ENCODE measurements at regions not wholly inside any gene's neighbourhood (a gene's known extent, or its start where the extent isn't known, plus 50 kb on each side); places are given as distances from the start of the nearest gene placed in this dataset.

GRCh38 chrX:106401965-106402559 is 209.7 kb upstream of the RADX start:
- no peak overlapping the region for H3K4me3 Mint-ChIP-seq
- no peaks in the 10 kb centered on the region for H3K4me1 Mint-ChIP-seq
- Histone ChIP-seq H3K36me3 (ENCODE audit: control insufficient read depth in 2 of 3, insufficient read depth in 3 of 3, low read length in 3 of 3) (no peaks in the 10 kb centered on the region), H3K27me3 (ENCODE audit: control insufficient read depth in 2 of 2, insufficient read depth in 2 of 2, low read length in 2 of 2) (no peaks in the 10 kb centered on the region), H3K27ac (ENCODE audit: low read depth, low read length) (no peak overlapping the region), H3K9me3 (ENCODE audit: control insufficient read depth in 2 of 3, low read length in 3 of 3) (no peaks in the 10 kb centered on the region), H3K4me1 (ENCODE audit: control insufficient read depth in 2 of 2, insufficient read depth in 2 of 2, low read length in 2 of 2) (no peaks in the 10 kb centered on the region), H3K4me3 (ENCODE audit: low read length) (no peak overlapping the region)
- ChIA-PET CTCF (no interaction called here), POLR2A (no interaction called here)
- ATAC-seq (no peak), DNase-seq (no peak)
- no peaks in the 10 kb centered on the region for H3K36me3 Mint-ChIP-seq
- no peaks in the 10 kb centered on the region for H3K27me3 Mint-ChIP-seq
- H3K9me3 Mint-ChIP-seq, result no peaks in the 10 kb centered on the region
- H3K27ac Mint-ChIP-seq, result no peak overlapping the region
- intact Hi-C loops (cut with micrococcal nuclease), result no loop called here

- Mint-ChIP-seq H3K4me3 (no peak overlapping the region), H3K9me3 (no peaks in the 10 kb centered on the region), H3K27me3 (peaks cover 0 to 3% (median 0%) of the 10 kb centered on the region in 5 donors), H3K36me3 (no peaks in the 10 kb centered on the region), H3K27ac (no peak overlapping the region), H3K4me1 (no peaks in the 10 kb centered on the region)
- intact Hi-C loops (cut with micrococcal nuclease), result no loop called here
- Histone ChIP-seq H3K9me3 (ENCODE audit: control insufficient read depth in 2 of 3, low read length in 3 of 3) (no peaks in the 10 kb centered on the region), H3K27me3 (ENCODE audit: control insufficient read depth in 2 of 2, insufficient read depth in 2 of 2, low read length in 2 of 2) (no peaks in the 10 kb centered on the region), H3K36me3 (ENCODE audit: control insufficient read depth in 2 of 3, insufficient read depth in 3 of 3, low read length in 3 of 3) (no peaks in the 10 kb centered on the region), H3K4me3 (ENCODE audit: low read length) (no peak overlapping the region), H3K27ac (ENCODE audit: low read depth, low read length) (no peak overlapping the region), H3K4me1 (ENCODE audit: control insufficient read depth in 2 of 2, insufficient read depth in 2 of 2, low read length in 2 of 2) (no peaks in the 10 kb centered on the region)
- DNase-seq (no peak), ATAC-seq (no peak)
- ChIA-PET POLR2A (no interaction called here), CTCF (no interaction called here)
These were observed 207.3 kb upstream of the RADX start for GRCh38 chrX:106404512-106404911.

DNA sequence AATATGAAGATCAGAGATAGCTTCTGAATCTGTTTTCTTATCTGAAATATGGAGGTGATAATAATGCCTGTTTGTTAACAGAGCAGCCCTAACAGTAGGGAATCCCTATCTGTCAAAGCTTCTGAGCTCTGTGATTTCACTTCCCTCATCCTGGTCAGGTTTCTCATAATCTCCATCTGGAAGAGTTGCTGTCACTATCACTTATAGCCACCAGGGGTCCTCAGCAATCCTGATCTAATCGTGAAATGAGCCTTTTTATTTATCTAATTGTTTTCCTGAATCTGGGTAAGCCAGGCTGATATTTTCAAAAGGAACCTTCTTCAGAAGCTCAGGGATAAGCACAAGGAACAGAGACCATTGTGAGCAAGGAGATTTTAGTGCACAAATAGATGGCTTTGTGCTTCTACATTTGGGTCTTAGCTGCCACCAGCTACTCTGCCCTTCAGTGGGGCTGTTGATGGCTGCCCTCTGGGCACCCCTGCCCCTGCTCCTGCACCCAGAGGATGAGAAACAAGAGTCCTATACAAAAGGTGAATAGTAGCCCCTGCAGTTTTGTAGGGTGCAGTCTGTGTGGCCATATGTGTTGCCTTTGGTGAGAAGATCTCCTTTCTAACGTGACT is 196.4 kb upstream of the RADX start:
- no peaks in the 10 kb centered on the region for H3K36me3 Mint-ChIP-seq
- ChIA-PET CTCF (interaction anchor here (1.3 kb wide), 1 partner anchor 65 kb away, joined by 4 read pairs; no protein-coding TSS in a partner anchor), POLR2A (no interaction called here)
- H3K27ac ChIP-seq (ENCODE audit: low read depth, low read length), result no peak overlapping the region
- H3K4me1 ChIP-seq (ENCODE audit: control insufficient read depth in 2 of 2, insufficient read depth in 2 of 2, low read length in 2 of 2), result no peaks in the 10 kb centered on the region
- H3K4me3 Mint-ChIP-seq, result no peak overlapping the region
- no peaks in the 10 kb centered on the region for H3K9me3 Mint-ChIP-seq
- H3K9me3 ChIP-seq (ENCODE audit: control insufficient read depth in 2 of 3, low read length in 3 of 3), result no peaks in the 10 kb centered on the region
- intact Hi-C loops (cut with micrococcal nuclease), result loop anchor here (1.0 to 5.0 kb wide), 2 partner anchors 207 to 376 kb away; no protein-coding TSS in a partner anchor
- H3K4me3 ChIP-seq (ENCODE audit: low read length), result no peak overlapping the region
- no peaks in the 10 kb centered on the region for H3K27me3 Mint-ChIP-seq
- peak in 3 of 9 donors; percentile 4 to 17 (median 12) for DNase-seq
- H3K27ac Mint-ChIP-seq, result no peak overlapping the region
- no peak for ATAC-seq
- H3K36me3 ChIP-seq (ENCODE audit: control insufficient read depth in 2 of 3, insufficient read depth in 3 of 3, low read length in 3 of 3), result no peaks in the 10 kb centered on the region
- H3K27me3 ChIP-seq (ENCODE audit: control insufficient read depth in 2 of 2, insufficient read depth in 2 of 2, low read length in 2 of 2), result no peaks in the 10 kb centered on the region
- no peaks in the 10 kb centered on the region for H3K4me1 Mint-ChIP-seq

GRCh38 chrX:106436691-106437090 is 175.1 kb upstream of the RADX start:
- ChIA-PET CTCF (no interaction called here), POLR2A (no interaction called here)
- peaks cover 0 to 19% (median 5%) of the 10 kb centered on the region in 5 donors for H3K27me3 Mint-ChIP-seq
- no peak overlapping the region for H3K27ac ChIP-seq (ENCODE audit: low read depth, low read length)
- intact Hi-C loops (cut with micrococcal nuclease), result no loop called here
- ATAC-seq (no peak), DNase-seq (no peak)
- no peaks in the 10 kb centered on the region for H3K36me3 Mint-ChIP-seq
- H3K9me3 ChIP-seq (ENCODE audit: control insufficient read depth in 2 of 3, low read length in 3 of 3), result no peaks in the 10 kb centered on the region
- no peaks in the 10 kb centered on the region for H3K36me3 ChIP-seq (ENCODE audit: control insufficient read depth in 2 of 3, insufficient read depth in 3 of 3, low read length in 3 of 3)
- no peaks in the 10 kb centered on the region for H3K4me1 ChIP-seq (ENCODE audit: control insufficient read depth in 2 of 2, insufficient read depth in 2 of 2, low read length in 2 of 2)
- H3K4me3 ChIP-seq (ENCODE audit: low read length), result no peak overlapping the region
- H3K4me1 Mint-ChIP-seq, result no peaks in the 10 kb centered on the region
- no peaks in the 10 kb centered on the region for H3K27me3 ChIP-seq (ENCODE audit: control insufficient read depth in 2 of 2, insufficient read depth in 2 of 2, low read length in 2 of 2)
- H3K27ac Mint-ChIP-seq, result no peak overlapping the region
- no peak overlapping the region for H3K4me3 Mint-ChIP-seq
- no peaks in the 10 kb centered on the region for H3K9me3 Mint-ChIP-seq

- no peaks in the 10 kb centered on the region for H3K4me1 Mint-ChIP-seq
- Histone ChIP-seq H3K27me3 (ENCODE audit: control insufficient read depth in 2 of 2, insufficient read depth in 2 of 2, low read length in 2 of 2) (no peaks in the 10 kb centered on the region), H3K4me1 (ENCODE audit: control insufficient read depth in 2 of 2, insufficient read depth in 2 of 2, low read length in 2 of 2) (no peaks in the 10 kb centered on the region), H3K36me3 (ENCODE audit: control insufficient read depth in 2 of 3, insufficient read depth in 3 of 3, low read length in 3 of 3) (no peaks in the 10 kb centered on the region), H3K4me3 (ENCODE audit: low read length) (no peak overlapping the region), H3K27ac (ENCODE audit: low read depth, low read length) (no peak overlapping the region), H3K9me3 (ENCODE audit: control insufficient read depth in 2 of 3, low read length in 3 of 3) (no peaks in the 10 kb centered on the region)
- H3K4me3 Mint-ChIP-seq, result no peak overlapping the region
- DNase-seq, result no peak
- peaks cover 0 to 14% (median 0%) of the 10 kb centered on the region in 5 donors for H3K27me3 Mint-ChIP-seq
- ChIA-PET POLR2A (no interaction called here), CTCF (no interaction called here)
- no peak for ATAC-seq
- H3K9me3 Mint-ChIP-seq, result no peaks in the 10 kb centered on the region
- H3K27ac Mint-ChIP-seq, result no peak overlapping the region
- intact Hi-C loops (cut with micrococcal nuclease), result no loop called here
- H3K36me3 Mint-ChIP-seq, result no peaks in the 10 kb centered on the region
These were observed 174.4 kb upstream of the RADX start for GRCh38 chrX:106437407-106437806.

DNA sequence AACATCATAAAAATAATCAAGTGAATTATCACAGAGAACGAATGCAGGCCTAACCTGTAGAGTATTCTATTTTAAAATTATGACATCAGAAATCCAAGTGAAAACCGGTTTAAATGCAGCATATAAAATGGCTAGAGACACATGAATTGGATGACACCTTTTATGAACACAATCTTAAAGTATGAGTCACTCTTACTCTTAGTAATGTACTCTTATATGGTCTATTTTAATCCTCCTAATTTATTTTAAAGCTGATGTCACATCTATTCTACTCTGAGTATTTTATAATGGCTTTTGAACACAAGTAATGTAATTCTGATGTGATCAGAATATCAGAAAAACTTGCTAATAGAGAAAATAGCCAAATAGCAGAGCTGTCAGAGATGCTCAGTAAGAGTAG is 161.4 kb upstream of the RADX start:
- DNase-seq (no peak), ATAC-seq (no peak)
- no peaks in the 10 kb centered on the region for H3K9me3 ChIP-seq (ENCODE audit: control insufficient read depth in 2 of 3, low read length in 3 of 3)
- H3K9me3 Mint-ChIP-seq, result peaks cover 0 to 2% (median 0%) of the 10 kb centered on the region in 11 donors
- no peaks in the 10 kb centered on the region for H3K36me3 Mint-ChIP-seq
- CTCF ChIA-PET, result no interaction called here
- H3K27me3 ChIP-seq (ENCODE audit: control insufficient read depth in 2 of 2, insufficient read depth in 2 of 2, low read length in 2 of 2), result no peaks in the 10 kb centered on the region
- H3K4me1 Mint-ChIP-seq, result no peaks in the 10 kb centered on the region
- H3K4me3 Mint-ChIP-seq, result no peak overlapping the region
- H3K27me3 Mint-ChIP-seq, result peaks cover 0 to 5% (median 0%) of the 10 kb centered on the region in 5 donors
- intact Hi-C loops (cut with micrococcal nuclease), result no loop called here
- POLR2A ChIA-PET, result no interaction called here
- no peak overlapping the region for H3K27ac ChIP-seq (ENCODE audit: low read depth, low read length)
- H3K4me1 ChIP-seq (ENCODE audit: control insufficient read depth in 2 of 2, insufficient read depth in 2 of 2, low read length in 2 of 2), result no peaks in the 10 kb centered on the region
- no peaks in the 10 kb centered on the region for H3K36me3 ChIP-seq (ENCODE audit: control insufficient read depth in 2 of 3, insufficient read depth in 3 of 3, low read length in 3 of 3)
- no peak overlapping the region for H3K4me3 ChIP-seq (ENCODE audit: low read length)
- no peak overlapping the region for H3K27ac Mint-ChIP-seq

DNA sequence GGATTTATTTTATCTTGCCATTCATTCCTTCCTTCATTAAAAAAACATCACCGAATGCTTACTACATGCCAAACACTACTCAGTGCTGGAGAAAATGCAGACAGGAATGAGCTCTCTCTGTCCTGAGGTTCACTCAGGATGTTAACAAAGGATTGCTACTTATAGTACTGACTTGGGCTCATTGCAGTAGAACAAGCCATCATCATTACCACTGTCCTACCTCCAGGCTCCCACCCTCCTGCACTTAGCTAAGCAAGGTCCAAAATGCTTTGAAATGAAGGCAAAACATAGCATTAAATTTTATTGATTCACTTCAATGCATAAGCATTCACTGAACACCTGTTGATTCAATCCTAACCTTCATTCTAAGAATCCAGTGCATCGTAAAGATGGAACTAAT is 159.8 kb upstream of the RADX start:
- Histone ChIP-seq H3K9me3 (ENCODE audit: control insufficient read depth in 2 of 3, low read length in 3 of 3) (no peaks in the 10 kb centered on the region), H3K27me3 (ENCODE audit: control insufficient read depth in 2 of 2, insufficient read depth in 2 of 2, low read length in 2 of 2) (no peaks in the 10 kb centered on the region), H3K36me3 (ENCODE audit: control insufficient read depth in 2 of 3, insufficient read depth in 3 of 3, low read length in 3 of 3) (no peaks in the 10 kb centered on the region), H3K27ac (ENCODE audit: low read depth, low read length) (no peak overlapping the region), H3K4me1 (ENCODE audit: control insufficient read depth in 2 of 2, insufficient read depth in 2 of 2, low read length in 2 of 2) (no peaks in the 10 kb centered on the region), H3K4me3 (ENCODE audit: low read length) (no peak overlapping the region)
- intact Hi-C loops (cut with micrococcal nuclease), result no loop called here
- CTCF ChIA-PET, result no interaction called here
- no peaks in the 10 kb centered on the region for H3K4me1 Mint-ChIP-seq
- peaks cover 0 to under 1% (median 0%) of the 10 kb centered on the region in 5 donors for H3K27me3 Mint-ChIP-seq
- H3K36me3 Mint-ChIP-seq, result no peaks in the 10 kb centered on the region
- ATAC-seq (no peak), DNase-seq (no peak)
- POLR2A ChIA-PET, result no interaction called here
- H3K27ac Mint-ChIP-seq, result no peak overlapping the region
- H3K4me3 Mint-ChIP-seq, result no peak overlapping the region
- no peaks in the 10 kb centered on the region for H3K9me3 Mint-ChIP-seq

All from naive thymus-derived CD4-positive, alpha-beta T cell (primary cell).